ENCODE measurements at regions not wholly inside any gene's neighbourhood (a gene's known extent, or its start where the extent isn't known, plus 50 kb on each side); places are given as distances from the start of the nearest gene placed in this dataset.

DNA sequence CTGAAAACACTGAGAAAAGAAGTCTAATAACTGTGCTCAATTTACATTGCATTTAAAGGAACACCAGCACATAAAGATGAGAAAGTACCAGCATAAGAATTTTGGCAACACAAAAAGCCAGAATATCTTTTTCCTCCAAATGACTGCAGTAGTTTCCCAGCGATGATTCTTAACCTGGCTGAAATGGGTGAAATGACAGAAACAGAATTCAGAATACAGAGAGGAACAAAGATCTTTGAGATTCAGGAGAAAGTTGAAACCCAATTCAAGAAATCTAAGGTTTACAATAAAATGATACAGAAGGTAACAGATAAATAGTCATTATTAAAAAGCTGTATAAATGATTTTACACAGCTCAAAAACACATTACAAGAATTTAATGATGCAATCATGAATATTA, 197.0 kb upstream of the EYS start:
- Histone ChIP-seq H3K4me1 (replicated peaks) (no peaks in the 10 kb centered on the region), H3K27me3 (replicated peaks; ENCODE audit: insufficient read depth) (no peaks in the 10 kb centered on the region), H3K27ac (no peak overlapping the region), H3K9me3 (no peaks in the 10 kb centered on the region), H3K4me3 (no peak overlapping the region), H3K36me3 (no peaks in the 10 kb centered on the region)
- intact Hi-C loops (cut with DNase I) = no loop called here
- no peak for TF ChIP-seq POLR2A (IDR thresholded peaks at IDR 0.05)
- TF ChIP-seq POLR2AphosphoS5 (IDR thresholded peaks at IDR 0.05) = no peak
- TF ChIP-seq, protein P1, sequence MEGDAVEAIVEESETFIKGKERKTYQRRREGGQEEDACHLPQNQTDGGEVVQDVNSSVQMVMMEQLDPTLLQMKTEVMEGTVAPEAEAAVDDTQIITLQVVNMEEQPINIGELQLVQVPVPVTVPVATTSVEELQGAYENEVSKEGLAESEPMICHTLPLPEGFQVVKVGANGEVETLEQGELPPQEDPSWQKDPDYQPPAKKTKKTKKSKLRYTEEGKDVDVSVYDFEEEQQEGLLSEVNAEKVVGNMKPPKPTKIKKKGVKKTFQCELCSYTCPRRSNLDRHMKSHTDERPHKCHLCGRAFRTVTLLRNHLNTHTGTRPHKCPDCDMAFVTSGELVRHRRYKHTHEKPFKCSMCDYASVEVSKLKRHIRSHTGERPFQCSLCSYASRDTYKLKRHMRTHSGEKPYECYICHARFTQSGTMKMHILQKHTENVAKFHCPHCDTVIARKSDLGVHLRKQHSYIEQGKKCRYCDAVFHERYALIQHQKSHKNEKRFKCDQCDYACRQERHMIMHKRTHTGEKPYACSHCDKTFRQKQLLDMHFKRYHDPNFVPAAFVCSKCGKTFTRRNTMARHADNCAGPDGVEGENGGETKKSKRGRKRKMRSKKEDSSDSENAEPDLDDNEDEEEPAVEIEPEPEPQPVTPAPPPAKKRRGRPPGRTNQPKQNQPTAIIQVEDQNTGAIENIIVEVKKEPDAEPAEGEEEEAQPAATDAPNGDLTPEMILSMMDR (IDR thresholded peaks at IDR 0.05) = no peak
- DNase-seq (ENCODE audit: low spot score) = no peak
- WGBS = 94% methylated on average over 1 of the region's 1 CpG

DNA sequence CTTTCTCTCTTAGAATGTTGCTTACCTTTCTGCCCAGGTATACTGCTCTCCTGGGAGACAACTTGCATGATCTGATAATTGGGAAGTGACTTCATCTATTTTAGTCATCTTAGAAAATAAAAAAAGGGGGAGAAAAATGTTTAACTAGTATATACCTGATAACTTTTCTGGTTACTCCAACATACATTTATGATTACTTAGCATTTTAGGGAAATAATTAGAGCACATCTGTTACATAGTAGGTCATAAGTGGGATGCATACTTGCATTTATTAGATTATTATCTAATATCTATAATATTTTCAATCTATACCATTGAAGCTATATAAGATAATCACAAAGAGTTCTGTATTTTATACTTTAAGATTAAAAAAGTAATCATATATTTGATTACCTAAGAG, 193.9 kb upstream of the EYS start:
- intact Hi-C loops (cut with DNase I) = no loop called here
- TF ChIP-seq POLR2A (IDR thresholded peaks at IDR 0.05) = no peak
- TF ChIP-seq POLR2AphosphoS5 (IDR thresholded peaks at IDR 0.05) = no peak
- TF ChIP-seq, protein P1 (IDR thresholded peaks at IDR 0.05) = no peak
- Histone ChIP-seq H3K36me3 (no peaks in the 10 kb centered on the region), H3K4me3 (no peak overlapping the region), H3K4me1 (replicated peaks) (no peaks in the 10 kb centered on the region), H3K27me3 (replicated peaks; ENCODE audit: insufficient read depth) (no peaks in the 10 kb centered on the region), H3K9me3 (no peaks in the 10 kb centered on the region), H3K27ac (no peak overlapping the region)
- no peak for DNase-seq (ENCODE audit: low spot score)

DNA sequence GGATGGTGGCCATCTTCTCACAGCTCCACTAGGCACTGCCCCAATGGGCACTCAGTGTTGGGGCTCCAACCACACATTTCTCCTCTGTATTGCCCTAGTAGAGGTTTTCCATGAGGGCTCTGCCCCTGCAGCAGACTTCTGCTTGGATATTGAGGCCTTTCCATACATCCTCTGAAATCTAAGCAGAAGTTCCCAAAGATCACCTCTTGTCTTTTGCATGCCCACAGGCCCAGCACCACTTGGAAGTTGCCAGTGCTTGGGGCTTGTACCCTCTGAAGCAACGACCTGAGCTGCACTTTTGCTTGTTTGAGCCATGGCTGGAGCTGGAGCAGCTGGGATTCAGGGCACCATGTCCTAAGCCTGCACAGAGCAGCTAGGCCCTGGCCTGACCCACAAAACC, 189.1 kb upstream of the EYS start:
- no peak for DNase-seq (ENCODE audit: low spot score)
- H3K4me1 ChIP-seq (replicated peaks) = no peaks in the 10 kb centered on the region
- H3K27ac ChIP-seq = no peak overlapping the region
- intact Hi-C loops (cut with DNase I) = no loop called here
- no peaks in the 10 kb centered on the region for H3K36me3 ChIP-seq
- H3K27me3 ChIP-seq (replicated peaks; ENCODE audit: insufficient read depth) = no peaks in the 10 kb centered on the region
- 0% methylated on average over 1 of the region's 1 CpG for WGBS
- H3K4me3 ChIP-seq = no peak overlapping the region
- H3K9me3 ChIP-seq = no peaks in the 10 kb centered on the region
- TF ChIP-seq POLR2A (IDR thresholded peaks at IDR 0.05) (no peak), POLR2AphosphoS5 (IDR thresholded peaks at IDR 0.05) (no peak)
- TF ChIP-seq, protein P1 (IDR thresholded peaks at IDR 0.05) = no peak

DNA sequence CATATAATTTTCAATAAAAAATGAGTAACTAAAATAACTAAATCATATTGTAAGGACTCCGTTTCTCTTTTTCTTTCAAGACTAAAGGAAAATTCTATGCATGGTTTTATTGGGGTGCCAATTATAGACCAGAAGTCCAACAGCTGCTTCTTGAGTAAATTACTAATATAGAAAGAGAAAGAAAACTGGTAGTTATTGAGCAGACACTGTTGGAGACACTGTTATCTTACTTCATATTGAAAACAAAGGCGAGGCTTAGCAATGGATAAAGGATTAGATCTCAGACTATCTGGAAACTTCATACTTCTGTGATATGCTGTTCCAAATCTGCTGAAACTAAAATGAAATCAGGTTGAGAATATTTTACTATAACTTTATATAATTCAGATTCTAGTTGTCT, 169.6 kb upstream of the EYS start:
- Histone ChIP-seq H3K9me3 (no peaks in the 10 kb centered on the region), H3K27me3 (replicated peaks; ENCODE audit: insufficient read depth) (no peaks in the 10 kb centered on the region), H3K36me3 (no peaks in the 10 kb centered on the region), H3K27ac (no peak overlapping the region), H3K4me3 (no peak overlapping the region), H3K4me1 (replicated peaks) (no peaks in the 10 kb centered on the region)
- 67% methylated on average over 2 of the region's 2 CpGs for WGBS
- intact Hi-C loops (cut with DNase I) = no loop called here
- DNase-seq (ENCODE audit: low spot score) = no peak
- TF ChIP-seq POLR2AphosphoS5 (IDR thresholded peaks at IDR 0.05) (no peak), POLR2A (IDR thresholded peaks at IDR 0.05) (no peak)
- TF ChIP-seq, protein P1 (IDR thresholded peaks at IDR 0.05) = no peak

DNA sequence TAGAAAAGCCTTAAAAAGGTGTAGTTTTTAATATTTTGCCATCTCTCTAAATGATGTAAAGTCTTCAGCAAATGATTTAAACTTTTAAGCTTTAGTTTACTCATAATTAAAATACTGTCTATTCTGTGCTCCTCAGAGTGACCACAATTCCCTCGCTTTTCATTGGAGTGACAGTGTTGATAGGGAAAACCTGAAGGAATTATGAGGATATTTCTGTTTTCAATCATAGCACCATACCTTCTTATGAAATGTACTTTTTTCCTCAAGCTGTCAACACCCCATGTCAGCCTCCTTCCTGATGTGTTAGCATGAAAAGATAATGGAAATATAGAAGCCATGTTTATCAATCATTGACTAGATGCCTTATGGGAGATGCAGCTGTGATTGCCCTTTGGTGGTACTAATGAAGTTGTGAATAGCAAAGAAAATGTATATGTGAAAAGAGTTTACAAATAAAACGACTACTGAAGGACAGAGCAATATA, 145.4 kb upstream of the EYS start:
- Histone ChIP-seq H3K27me3 (replicated peaks; ENCODE audit: insufficient read depth) (no peaks in the 10 kb centered on the region), H3K9me3 (no peaks in the 10 kb centered on the region), H3K4me1 (replicated peaks) (no peaks in the 10 kb centered on the region), H3K27ac (no peak overlapping the region), H3K36me3 (no peaks in the 10 kb centered on the region), H3K4me3 (no peak overlapping the region)
- WGBS = 93% methylated on average over 2 of the region's 2 CpGs
- TF ChIP-seq POLR2AphosphoS5 (IDR thresholded peaks at IDR 0.05) (no peak), POLR2A (IDR thresholded peaks at IDR 0.05) (no peak)
- TF ChIP-seq, protein P1 (IDR thresholded peaks at IDR 0.05) = no peak
- intact Hi-C loops (cut with DNase I) = no loop called here
- no peak for DNase-seq (ENCODE audit: low spot score)

Data from prostate gland (tissue), 2 donors.